NCI-H146 (cell line): ENCODE measurements at regions not wholly inside any gene's neighbourhood (a gene's known extent, or its start where the extent isn't known, plus 50 kb on each side); places are given as distances from the start of the nearest gene placed in this dataset.

Source experiments
- DNase-seq: peaks from one replicate; lab custom pipeline; 2025; lab: John Stamatoyannopoulos, UW

- DNase-seq, result no peak
These were observed 243.3 kb downstream of the FAM43A start for GRCh38 chr3:194928831-194929577.

- no peak for DNase-seq
These were observed 243.9 kb downstream of the FAM43A start for GRCh38 chr3:194929578-194929960.

DNA sequence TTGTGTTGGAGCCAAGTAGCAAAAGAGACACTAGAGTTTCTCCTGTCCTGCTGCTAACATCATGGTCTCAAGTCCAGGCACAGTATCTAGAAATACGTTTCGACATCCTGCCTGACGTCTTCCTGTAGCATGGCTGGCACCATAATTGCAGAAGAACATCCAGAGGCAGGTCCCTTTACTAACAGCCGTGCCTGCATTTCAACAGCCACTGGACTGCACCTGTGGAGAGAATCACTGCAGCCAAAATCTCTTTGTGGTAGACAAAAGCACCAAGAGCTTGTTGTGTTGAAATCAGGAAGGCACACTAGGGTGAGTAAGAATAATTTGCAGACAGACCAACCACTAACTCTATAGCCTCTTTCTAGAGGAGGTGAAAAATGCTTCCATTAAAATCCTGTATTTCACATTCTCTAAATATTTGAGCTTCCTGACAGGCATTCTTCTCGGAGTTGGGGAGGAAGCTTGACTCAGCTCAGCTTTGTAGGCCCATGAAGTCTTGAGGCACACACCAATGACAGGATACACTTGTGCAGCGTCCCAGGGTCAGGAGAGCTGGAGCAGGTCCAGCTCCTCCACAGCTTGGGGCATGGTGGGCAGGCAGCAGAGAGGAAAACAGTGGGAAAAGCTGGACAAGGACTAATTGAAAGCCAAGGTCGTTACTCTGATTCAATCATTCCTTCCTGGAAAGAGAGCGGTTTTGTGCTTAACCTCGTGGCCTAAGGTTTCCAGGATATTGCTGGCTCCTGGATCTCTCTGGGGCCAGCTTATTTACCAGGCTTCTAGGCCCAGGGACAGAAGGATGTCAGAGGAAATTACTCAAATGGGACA lies 244.9 kb downstream of the FAM43A start:
- DNase-seq, result no peak

DNA sequence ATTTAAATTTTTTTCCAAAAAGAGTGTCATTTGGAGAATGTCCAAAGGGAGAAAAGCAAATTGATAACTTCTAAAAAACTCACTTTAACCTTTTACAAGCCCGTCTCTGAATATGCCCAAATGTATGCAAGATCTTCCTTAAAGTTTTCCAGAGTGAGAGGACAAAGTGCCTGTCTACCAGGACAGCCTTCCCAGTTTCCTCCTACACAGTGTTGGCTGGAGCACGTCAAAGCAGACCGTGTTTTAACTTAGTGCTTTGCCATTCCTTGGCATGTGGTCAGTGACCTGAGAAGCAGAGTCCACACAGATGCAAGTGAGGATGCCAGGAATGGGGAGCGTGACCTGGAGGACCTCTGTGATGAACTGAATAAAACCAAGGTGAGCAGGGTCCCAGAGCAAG lies 245.7 kb downstream of the FAM43A start:
- no peak for DNase-seq

- DNase-seq, result no peak
These were observed 246.2 kb downstream of the FAM43A start for GRCh38 chr3:194931865-194932264.

DNA sequence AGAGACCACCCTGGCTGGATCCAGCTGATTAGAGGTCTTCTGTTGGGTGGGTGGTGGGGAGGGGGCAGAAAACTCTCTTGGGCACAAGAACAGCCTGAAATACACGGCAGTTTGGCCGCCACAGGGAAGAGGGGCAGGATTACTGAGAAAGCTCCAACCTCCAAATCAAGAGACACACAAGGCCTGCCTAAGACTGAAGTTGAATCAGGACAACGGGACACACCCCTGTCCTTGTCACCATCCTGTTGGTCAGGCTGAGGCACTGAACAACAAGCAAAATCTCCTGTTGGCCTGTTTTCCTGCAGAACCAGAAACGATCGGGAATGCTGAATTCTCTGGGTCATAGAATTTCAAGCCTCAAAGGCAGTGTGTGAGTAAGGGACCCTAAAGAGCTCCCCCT lies 247.8 kb downstream of the FAM43A start:
- DNase-seq, result no peak

DNA sequence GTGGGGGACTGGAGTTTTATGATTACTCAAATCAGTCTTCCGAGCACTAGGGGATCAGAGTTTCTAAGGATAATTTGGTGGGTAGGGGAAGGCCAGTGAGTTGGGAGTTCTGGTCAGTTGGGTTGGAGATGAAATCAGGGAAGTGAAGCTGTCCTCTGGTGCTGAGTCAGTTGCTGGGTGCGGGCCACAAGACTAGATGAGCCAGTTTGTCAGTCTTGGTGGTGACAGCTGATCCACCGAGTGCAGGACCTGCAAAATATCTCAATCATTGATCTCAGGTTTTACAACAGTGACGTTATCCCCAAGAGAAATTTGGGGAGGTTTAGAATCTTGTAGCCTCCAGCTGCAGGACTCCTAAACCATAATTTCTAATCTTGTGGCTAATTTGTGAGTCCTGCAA lies 249.4 kb downstream of the FAM43A start:
- DNase-seq, result no peak

GRCh38 chr3:194935632-194936470 lies 250.2 kb downstream of the FAM43A start:
- no peak for DNase-seq

DNA sequence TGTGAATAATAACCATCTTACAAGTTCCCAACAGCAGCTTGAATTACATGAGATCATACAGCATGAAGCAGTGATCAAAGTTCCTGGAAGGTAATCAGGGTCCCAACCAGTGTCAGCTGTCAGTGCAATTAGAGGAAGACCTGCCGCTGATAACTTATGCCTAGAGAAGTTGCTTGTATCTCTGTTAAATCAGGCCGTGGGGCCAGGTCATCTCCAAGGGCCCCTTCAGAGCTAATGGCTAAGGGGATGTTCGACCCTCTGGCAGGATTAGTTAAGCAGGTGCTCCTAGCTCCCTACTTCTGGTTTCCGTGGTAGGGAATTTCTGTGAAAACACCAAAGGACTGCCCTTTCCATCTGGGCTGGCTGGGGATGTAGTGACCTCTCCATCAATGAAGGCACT lies 251.0 kb downstream of the FAM43A start:
- no peak for DNase-seq

DNA sequence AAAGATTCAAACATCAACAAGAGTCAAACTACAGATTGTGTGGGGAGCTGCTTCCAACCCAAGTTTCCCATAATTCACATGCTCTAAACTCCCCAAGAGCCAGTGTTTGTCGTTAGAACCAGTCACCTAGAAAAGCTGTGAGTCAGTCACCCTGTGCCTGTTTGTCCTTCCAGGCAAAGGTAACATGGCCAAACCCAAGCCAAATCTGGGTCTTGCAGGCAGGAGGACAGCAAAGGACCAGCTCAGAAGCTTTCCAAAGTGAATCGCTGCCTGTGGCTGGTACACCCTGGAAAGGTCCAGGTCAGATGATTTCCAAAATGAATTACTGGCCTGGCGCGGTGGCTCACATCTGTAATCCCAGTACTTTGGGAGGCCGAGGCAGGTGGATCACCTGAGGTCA lies 251.5 kb downstream of the FAM43A start:
- DNase-seq, result no peak

- no peak for DNase-seq
These were observed 252.2 kb downstream of the FAM43A start for GRCh38 chr3:194937882-194938321.

GRCh38 chr3:194938845-194939531 lies 253.3 kb downstream of the FAM43A start:
- no peak for DNase-seq

DNA sequence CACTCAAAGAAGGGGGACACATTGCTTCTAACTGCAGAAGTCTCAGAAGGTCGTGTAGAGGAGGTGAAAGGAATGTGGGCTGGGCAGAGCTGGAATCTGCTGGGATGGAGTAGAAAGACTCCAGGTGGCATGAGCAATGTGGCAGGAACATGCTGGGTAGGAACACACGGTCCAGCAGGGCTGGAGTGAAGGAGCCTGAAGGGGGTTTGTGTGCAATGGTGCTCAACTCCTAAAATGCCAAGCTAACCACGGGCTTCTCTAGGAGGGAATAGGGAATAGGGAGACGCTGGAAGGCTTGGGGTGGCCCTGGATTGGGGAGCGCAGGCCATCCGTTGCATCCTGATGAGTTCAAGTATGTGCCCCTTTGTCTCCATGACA lies 253.8 kb downstream of the FAM43A start:
- no peak for DNase-seq

- no peak for DNase-seq
These were observed 254.5 kb downstream of the FAM43A start for GRCh38 chr3:194939949-194940770.

GRCh38 chr3:194941360-194941955 lies 255.8 kb downstream of the FAM43A start:
- DNase-seq, result no peak

- DNase-seq, result no peak
These were observed 256.4 kb downstream of the FAM43A start for GRCh38 chr3:194941956-194942511.

DNA sequence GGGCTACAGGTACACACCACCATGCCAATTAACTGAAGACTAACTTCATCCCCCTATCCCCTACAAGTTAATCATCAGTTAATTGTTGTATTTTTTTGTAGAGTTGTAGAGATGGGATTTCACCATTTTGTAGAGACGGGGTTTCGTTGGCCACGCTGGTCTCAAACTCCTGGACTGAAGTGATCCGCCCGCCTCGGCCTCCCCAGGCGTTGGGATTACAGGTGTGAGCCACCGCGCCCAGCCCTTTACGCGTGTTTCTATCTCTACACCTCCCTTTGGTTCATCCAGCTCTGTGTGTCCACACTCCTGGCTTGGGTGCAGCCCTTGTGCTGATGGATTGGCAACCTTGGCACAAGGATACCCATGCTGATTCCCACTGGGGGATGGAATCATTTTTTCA lies 258.8 kb downstream of the FAM43A start:
- no peak for DNase-seq

DNA sequence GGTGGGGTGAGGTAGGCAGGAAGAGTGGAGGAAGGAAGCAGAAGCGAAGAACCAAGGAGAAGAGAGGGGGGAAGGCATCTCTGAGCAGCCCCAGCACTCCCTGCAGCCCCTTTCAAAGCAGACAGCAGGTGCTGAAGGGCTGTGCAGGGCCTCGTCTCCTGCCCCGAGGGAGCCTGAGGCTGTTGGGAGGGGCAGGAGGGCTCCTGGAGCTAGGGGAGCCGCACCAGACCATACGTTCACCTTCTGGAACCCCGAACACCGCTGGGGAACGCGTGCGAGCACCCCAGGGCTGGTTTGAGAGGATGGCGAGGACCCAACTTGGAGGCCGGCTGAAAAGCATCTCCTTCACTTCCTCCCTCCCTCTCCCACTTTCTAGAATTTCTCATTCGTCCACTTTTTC lies 259.8 kb downstream of the FAM43A start:
- DNase-seq, result no peak

GRCh38 chr3:194946091-194946490 lies 260.4 kb downstream of the FAM43A start:
- no peak for DNase-seq

DNA sequence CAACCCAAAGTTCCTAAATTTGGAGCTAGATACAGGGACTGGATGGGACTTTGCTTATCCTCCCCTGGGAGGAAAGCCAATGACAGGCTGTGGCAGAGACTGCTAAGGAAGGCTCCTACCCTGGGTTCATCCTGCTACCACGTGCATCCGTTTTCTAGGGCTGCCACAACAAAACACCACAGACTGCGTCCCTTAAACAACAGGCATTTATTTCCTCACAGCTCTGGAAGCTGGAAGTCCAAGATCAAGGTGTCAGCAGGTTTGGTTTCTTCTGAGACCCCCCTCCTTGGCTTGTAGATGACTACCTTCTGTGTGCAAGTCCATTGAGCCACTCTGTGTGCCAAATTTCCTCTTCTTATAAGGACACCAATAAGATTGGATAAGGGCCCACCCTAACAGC lies 263.9 kb downstream of the FAM43A start:
- DNase-seq, result no peak
